H9 (cell line): ENCODE measurements at regions not wholly inside any gene's neighbourhood (a gene's known extent, or its start where the extent isn't known, plus 50 kb on each side); places are given as distances from the start of the nearest gene placed in this dataset.
A peak's percentile ranks its signal among the peaks of the same experiment; 100 is the strongest.

Experiments used
- DNase-seq: peaks from one replicate; pipeline ENCODE4 v3.0.0-alpha.2; 2017
- H2AFZ ChIP-seq: one replicate; pipeline ENCODE4 v1.6.1; 2013; ENCODE audit warnings: mild to moderate bottlenecking, low read length, control low read depth, moderate library complexity
- H2AK5ac ChIP-seq: 2 replicates; pipeline ENCODE4 v1.6.1; 2013; ENCODE audit warnings: low read length, control low read depth, mixed read lengths; ENCODE audit not compliant: insufficient read length
- H2BK120ac ChIP-seq: one replicate; pipeline ENCODE4 v1.6.1; 2013; ENCODE audit warnings: low read depth, mild to moderate bottlenecking, low read length, control low read depth, inconsistent platforms; ENCODE audit not compliant: poor library complexity, severe bottlenecking
- H2BK12ac ChIP-seq: 2 replicates; pipeline ENCODE4 v1.6.1; 2013; ENCODE audit warnings: low read length, control low read depth, mixed read lengths, low read depth; ENCODE audit not compliant: insufficient read length
- H2BK15ac ChIP-seq: 2 replicates; pipeline ENCODE4 v1.6.1; 2013; ENCODE audit warnings: low read depth, low read length, control low read depth
- H2BK20ac ChIP-seq: one replicate; pipeline ENCODE4 v1.6.1; 2013; ENCODE audit warnings: low read depth, mild to moderate bottlenecking, low read length, control low read depth, inconsistent platforms; ENCODE audit not compliant: poor library complexity, severe bottlenecking
- H2BK5ac ChIP-seq: 2 replicates; pipeline ENCODE4 v1.6.1; 2013; ENCODE audit warnings: low read length, control low read depth, mixed read lengths; ENCODE audit not compliant: insufficient read length
- H3K14ac ChIP-seq: 2 replicates; pipeline ENCODE4 v1.6.1; 2013; ENCODE audit warnings: low read length, control low read depth; ENCODE audit not compliant: insufficient read depth
- H3K18ac ChIP-seq: 2 replicates; pipeline ENCODE4 v1.6.1; 2013; ENCODE audit warnings: low read depth, mild to moderate bottlenecking, mixed read lengths, low read length, control low read depth; ENCODE audit not compliant: insufficient read length
- H3K23ac ChIP-seq: 2 replicates; pipeline ENCODE4 v1.6.1; 2013; ENCODE audit warnings: low read length, control low read depth, mixed read lengths, low read depth; ENCODE audit not compliant: insufficient read length
- H3K23me2 ChIP-seq: 2 replicates; pipeline ENCODE4 v1.6.1; 2013; ENCODE audit warnings: low read depth, mild to moderate bottlenecking, mixed read lengths, low read length, control low read depth; ENCODE audit not compliant: insufficient read length, poor library complexity, severe bottlenecking
- H3K27ac ChIP-seq: 2 replicates; pipeline ENCODE4 v1.5.1; 2013; ENCODE audit warnings: low read length, control low read depth, mixed read lengths, low read depth; ENCODE audit not compliant: insufficient read length
- H3K27me3 ChIP-seq: 2 replicates; pipeline ENCODE4 v1.6.1; 2013; ENCODE audit warnings: low read length, control low read depth, inconsistent platforms; ENCODE audit not compliant: insufficient read depth
- H3K4ac ChIP-seq: 2 replicates; pipeline ENCODE4 v1.6.1; 2013; ENCODE audit warnings: low read depth, mild to moderate bottlenecking, control low read depth, inconsistent platforms, low read length, moderate library complexity
- H3K4me1 ChIP-seq: 2 replicates; pipeline ENCODE4 v1.6.1; 2013; ENCODE audit warnings: low read length, control low read depth, inconsistent platforms; ENCODE audit not compliant: insufficient read depth
- H3K4me2 ChIP-seq: 2 replicates; pipeline ENCODE4 v1.6.1; 2013; ENCODE audit warnings: low read length, control low read depth, mixed read lengths; ENCODE audit not compliant: insufficient read length, insufficient read depth
- H3K56ac ChIP-seq: 2 replicates; pipeline ENCODE4 v1.6.1; 2013; ENCODE audit warnings: low read depth, mild to moderate bottlenecking, mixed read lengths, low read length, control low read depth; ENCODE audit not compliant: insufficient read length
- H3K79me1 ChIP-seq: 2 replicates; pipeline ENCODE4 v1.6.1; 2013; ENCODE audit warnings: low read depth, mild to moderate bottlenecking, moderate library complexity, low read length, control low read depth, inconsistent platforms; ENCODE audit not compliant: insufficient read depth, poor library complexity, severe bottlenecking
- H3K79me2 ChIP-seq: 2 replicates; pipeline ENCODE4 v1.6.1; 2013; ENCODE audit warnings: low read length, control low read depth, inconsistent platforms; ENCODE audit not compliant: insufficient read depth
- H3K9ac ChIP-seq: 2 replicates; pipeline ENCODE4 v1.6.1; 2013; ENCODE audit warnings: low read length, control low read depth, mixed read lengths; ENCODE audit not compliant: insufficient read length; ENCODE audit errors: extremely low read depth
- H3K9me3 ChIP-seq: one replicate; pipeline ENCODE4 v1.6.1; 2013; ENCODE audit warnings: low read depth, low read length, inconsistent platforms; ENCODE audit not compliant: control insufficient read depth
- H3T11ph ChIP-seq: one replicate; pipeline ENCODE4 v1.6.1; 2013; ENCODE audit warnings: mild to moderate bottlenecking, low read length, control low read depth, inconsistent platforms
- H4K20me1 ChIP-seq: one replicate; pipeline ENCODE4 v1.6.1; 2013; ENCODE audit not compliant: control insufficient read depth, insufficient read length, insufficient read depth
- H4K5ac ChIP-seq: 2 replicates; pipeline ENCODE4 v1.6.1; 2013; ENCODE audit warnings: low read depth, mild to moderate bottlenecking, mixed read lengths, low read length, control low read depth; ENCODE audit not compliant: insufficient read length
- H4K8ac ChIP-seq: replicated peaks from 2 replicates; pipeline ENCODE4 v1.6.1; 2013; ENCODE audit warnings: low read length, control low read depth, mixed read lengths, low read depth; ENCODE audit not compliant: insufficient read length
- H4K91ac ChIP-seq: 2 replicates; pipeline ENCODE4 v1.6.1; 2013; ENCODE audit warnings: low read depth, mild to moderate bottlenecking, moderate library complexity, mixed read lengths, low read length, control low read depth; ENCODE audit not compliant: insufficient read length
- H3K27ac Mint-ChIP-seq, 3 experiments: 2 replicates in 2 of 3; 3 replicates in 1 of 3; pipeline ENCODE4 v1.8.0; 2020 to 2021; ENCODE audit warnings: mixed read lengths in 3 of 3, mild to moderate bottlenecking in 1 of 3, moderate library complexity in 1 of 3
- H3K27me3 Mint-ChIP-seq: 2 replicates; pipeline ENCODE4 v1.8.0; 2021; ENCODE audit warnings: low read depth, mild to moderate bottlenecking, moderate library complexity, mixed read lengths
- H3K36me3 Mint-ChIP-seq, 3 experiments: 2 replicates in 2 of 3; 3 replicates in 1 of 3; pipeline ENCODE4 v1.8.0; 2020 to 2021; ENCODE audit warnings: low read depth in 3 of 3, mixed read lengths in 3 of 3; ENCODE audit not compliant: insufficient read depth in 1 of 3
- H3K4me1 Mint-ChIP-seq, 2 experiments: 2 replicates each; pipeline ENCODE4 v1.8.0; 2020; ENCODE audit warnings: mixed read lengths in 2 of 2
- H3K4me3 Mint-ChIP-seq, 2 experiments: 2 replicates in 1 of 2; 3 replicates in 1 of 2; pipeline ENCODE4 v1.8.0; 2020 to 2021; ENCODE audit warnings: mild to moderate bottlenecking in 2 of 2, mixed read lengths in 2 of 2, moderate library complexity in 1 of 2
- H3K9me3 Mint-ChIP-seq, 2 experiments: 2 replicates in 1 of 2; 3 replicates in 1 of 2; pipeline ENCODE4 v1.8.0; 2020; ENCODE audit warnings: mild to moderate bottlenecking in 2 of 2, mixed read lengths in 2 of 2, moderate library complexity in 1 of 2
- WGBS: extraction: QIAGEN DNeasy Blood & Tissue Kit; methylation state at CpG from one replicate; pipeline ENCODE4 v1.1.7; 2013; ENCODE audit warnings: missing lambda C conversion rate, low lambda C conversion rate, mixed read lengths; ENCODE audit not compliant: insufficient read length; ENCODE audit errors: extremely low coverage; 5-methylcytosine and 5-hydroxymethylcytosine counted together
- TF ChIP-seq, protein P1 (sequence below): fragments of 200-600 bp; sonication (generic); conservative IDR thresholded peaks from 3 replicates; pipeline ENCODE4 v1.8.0; 2021; ENCODE audit warnings: antibody characterized with exemption, mild to moderate bottlenecking

DNA sequence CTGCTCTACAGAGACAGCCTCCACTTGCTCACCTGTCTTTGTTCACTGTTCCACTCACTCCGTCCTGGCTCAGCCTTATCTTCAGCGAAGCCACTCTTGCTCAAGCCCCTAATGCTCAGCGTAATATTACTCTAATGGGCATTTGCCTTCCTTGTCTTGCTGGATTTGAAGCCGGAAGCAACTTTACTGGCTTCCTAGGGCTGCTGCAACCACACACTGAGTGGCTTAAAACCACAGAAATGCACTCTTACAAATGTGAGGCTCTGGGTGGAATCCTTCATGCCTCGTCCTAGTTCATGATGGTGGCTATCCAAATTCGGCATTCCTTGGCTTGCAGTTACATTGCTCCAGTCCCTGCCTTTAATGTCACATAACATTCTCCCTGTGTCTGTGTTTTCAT lies 85.5 kb upstream of the MARCHF11 start:
- H3K14ac ChIP-seq, result 0 out of 2 replicates have a peak overlapping the region, but pooled peaks have one; percentile 65
- no peaks in the 10 kb centered on the region for H3K27me3 ChIP-seq
- no peak overlapping the region for H2BK15ac ChIP-seq
- no peak overlapping the region for H4K5ac ChIP-seq
- DNase-seq, result no peak
- no peak overlapping the region for H2BK20ac ChIP-seq
- Mint-ChIP-seq H3K36me3 (no peaks in the 10 kb centered on the region), H3K27ac (peak overlapping the region in 1 of 3 experiments; percentile 14; a peak in 1 of 7 replicates), H3K9me3 (no peaks in the 10 kb centered on the region), H3K4me1 (no peaks in the 10 kb centered on the region), H3K4me3 (no peak overlapping the region), H3K27me3 (no peaks in the 10 kb centered on the region; the same call in 1 of the 2 replicates)
- H3K9me3 ChIP-seq, result no peaks in the 10 kb centered on the region
- H4K8ac ChIP-seq, result no peak overlapping the region
- H4K20me1 ChIP-seq, result no peaks in the 10 kb centered on the region
- WGBS, result no CpG with 5 or more reads among the region's 6 CpGs
- H3K79me2 ChIP-seq, result no peaks in the 10 kb centered on the region
- H3K9ac ChIP-seq, result no peak overlapping the region
- H2BK12ac ChIP-seq, result no peak overlapping the region
- H3K27ac ChIP-seq, result no peak overlapping the region
- H2BK5ac ChIP-seq, result no peak overlapping the region
- no peak overlapping the region for H3K18ac ChIP-seq
- no peaks in the 10 kb centered on the region for H3K23me2 ChIP-seq
- H4K91ac ChIP-seq, result no peak overlapping the region
- H2AFZ ChIP-seq, result no peak overlapping the region
- no peak overlapping the region for H3K23ac ChIP-seq
- H3K4ac ChIP-seq, result no peak overlapping the region
- no peaks in the 10 kb centered on the region for H3K4me1 ChIP-seq
- H3K79me1 ChIP-seq, result no peaks in the 10 kb centered on the region
- no peak overlapping the region for H2AK5ac ChIP-seq
- no peak overlapping the region for H3K4me2 ChIP-seq
- TF ChIP-seq, protein P1, sequence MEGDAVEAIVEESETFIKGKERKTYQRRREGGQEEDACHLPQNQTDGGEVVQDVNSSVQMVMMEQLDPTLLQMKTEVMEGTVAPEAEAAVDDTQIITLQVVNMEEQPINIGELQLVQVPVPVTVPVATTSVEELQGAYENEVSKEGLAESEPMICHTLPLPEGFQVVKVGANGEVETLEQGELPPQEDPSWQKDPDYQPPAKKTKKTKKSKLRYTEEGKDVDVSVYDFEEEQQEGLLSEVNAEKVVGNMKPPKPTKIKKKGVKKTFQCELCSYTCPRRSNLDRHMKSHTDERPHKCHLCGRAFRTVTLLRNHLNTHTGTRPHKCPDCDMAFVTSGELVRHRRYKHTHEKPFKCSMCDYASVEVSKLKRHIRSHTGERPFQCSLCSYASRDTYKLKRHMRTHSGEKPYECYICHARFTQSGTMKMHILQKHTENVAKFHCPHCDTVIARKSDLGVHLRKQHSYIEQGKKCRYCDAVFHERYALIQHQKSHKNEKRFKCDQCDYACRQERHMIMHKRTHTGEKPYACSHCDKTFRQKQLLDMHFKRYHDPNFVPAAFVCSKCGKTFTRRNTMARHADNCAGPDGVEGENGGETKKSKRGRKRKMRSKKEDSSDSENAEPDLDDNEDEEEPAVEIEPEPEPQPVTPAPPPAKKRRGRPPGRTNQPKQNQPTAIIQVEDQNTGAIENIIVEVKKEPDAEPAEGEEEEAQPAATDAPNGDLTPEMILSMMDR, result no peak
- H3T11ph ChIP-seq, result no peak overlapping the region
- H2BK120ac ChIP-seq, result no peak overlapping the region
- no peak overlapping the region for H3K56ac ChIP-seq
